ENCODE measurements at regions not wholly inside any gene's neighbourhood (a gene's known extent, or its start where the extent isn't known, plus 50 kb on each side); places are given as distances from the start of the nearest gene placed in this dataset.

GRCh38 chr13:99133230-99133629, 67.4 kb upstream of the UBAC2 start:
- no peaks in the 10 kb centered on the region for H3K27me3 ChIP-seq (ENCODE audit: insufficient read depth, poor library complexity, severe bottlenecking)
- no peaks in the 10 kb centered on the region for H3K4me1 ChIP-seq (ENCODE audit: insufficient read depth, poor library complexity, severe bottlenecking)
- TF ChIP-seq, protein P1, sequence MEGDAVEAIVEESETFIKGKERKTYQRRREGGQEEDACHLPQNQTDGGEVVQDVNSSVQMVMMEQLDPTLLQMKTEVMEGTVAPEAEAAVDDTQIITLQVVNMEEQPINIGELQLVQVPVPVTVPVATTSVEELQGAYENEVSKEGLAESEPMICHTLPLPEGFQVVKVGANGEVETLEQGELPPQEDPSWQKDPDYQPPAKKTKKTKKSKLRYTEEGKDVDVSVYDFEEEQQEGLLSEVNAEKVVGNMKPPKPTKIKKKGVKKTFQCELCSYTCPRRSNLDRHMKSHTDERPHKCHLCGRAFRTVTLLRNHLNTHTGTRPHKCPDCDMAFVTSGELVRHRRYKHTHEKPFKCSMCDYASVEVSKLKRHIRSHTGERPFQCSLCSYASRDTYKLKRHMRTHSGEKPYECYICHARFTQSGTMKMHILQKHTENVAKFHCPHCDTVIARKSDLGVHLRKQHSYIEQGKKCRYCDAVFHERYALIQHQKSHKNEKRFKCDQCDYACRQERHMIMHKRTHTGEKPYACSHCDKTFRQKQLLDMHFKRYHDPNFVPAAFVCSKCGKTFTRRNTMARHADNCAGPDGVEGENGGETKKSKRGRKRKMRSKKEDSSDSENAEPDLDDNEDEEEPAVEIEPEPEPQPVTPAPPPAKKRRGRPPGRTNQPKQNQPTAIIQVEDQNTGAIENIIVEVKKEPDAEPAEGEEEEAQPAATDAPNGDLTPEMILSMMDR (IDR thresholded peaks at IDR 0.05; ENCODE audit: poor library complexity, severe bottlenecking), result no peak
- H3K9me3 ChIP-seq (ENCODE audit: severe bottlenecking), result no peaks in the 10 kb centered on the region
- H3K4me3 ChIP-seq (ENCODE audit: severe bottlenecking), result no peak overlapping the region
- no peak for DNase-seq (ENCODE audit: low spot score)
- H3K36me3 ChIP-seq (ENCODE audit: low read depth), result no peaks in the 10 kb centered on the region
- no peak overlapping the region for H3K27ac ChIP-seq (ENCODE audit: poor library complexity, severe bottlenecking)
- ATAC-seq (ENCODE audit: low read depth), result no peak

DNA sequence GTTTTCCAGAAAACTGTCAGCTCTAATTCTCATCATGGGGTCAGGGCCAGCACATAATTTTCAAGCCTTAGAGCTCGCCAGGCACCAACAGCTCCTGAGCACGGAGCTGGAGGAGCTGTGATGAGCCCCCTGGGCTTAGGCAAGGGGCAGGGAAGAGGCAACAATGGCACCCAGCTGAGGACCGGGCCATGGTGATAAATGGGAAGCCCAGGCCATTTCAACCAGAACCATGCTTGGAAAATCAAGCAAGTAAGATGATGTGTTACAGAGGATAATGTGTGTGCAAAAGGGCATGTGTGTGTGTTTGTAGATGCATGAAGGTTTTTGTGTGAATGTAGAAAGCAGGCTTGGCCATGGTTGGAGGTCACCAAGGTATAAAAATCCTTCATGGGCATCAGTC, 66.8 kb upstream of the UBAC2 start:
- TF ChIP-seq, protein P1 (IDR thresholded peaks at IDR 0.05; ENCODE audit: poor library complexity, severe bottlenecking), result no peak
- no peaks in the 10 kb centered on the region for H3K4me1 ChIP-seq (ENCODE audit: insufficient read depth, poor library complexity, severe bottlenecking)
- DNase-seq (ENCODE audit: low spot score), result no peak
- no peaks in the 10 kb centered on the region for H3K36me3 ChIP-seq (ENCODE audit: low read depth)
- no peak overlapping the region for H3K4me3 ChIP-seq (ENCODE audit: severe bottlenecking)
- H3K27ac ChIP-seq (ENCODE audit: poor library complexity, severe bottlenecking), result no peak overlapping the region
- no peaks in the 10 kb centered on the region for H3K9me3 ChIP-seq (ENCODE audit: severe bottlenecking)
- no peaks in the 10 kb centered on the region for H3K27me3 ChIP-seq (ENCODE audit: insufficient read depth, poor library complexity, severe bottlenecking)
- ATAC-seq (ENCODE audit: low read depth), result no peak

DNA sequence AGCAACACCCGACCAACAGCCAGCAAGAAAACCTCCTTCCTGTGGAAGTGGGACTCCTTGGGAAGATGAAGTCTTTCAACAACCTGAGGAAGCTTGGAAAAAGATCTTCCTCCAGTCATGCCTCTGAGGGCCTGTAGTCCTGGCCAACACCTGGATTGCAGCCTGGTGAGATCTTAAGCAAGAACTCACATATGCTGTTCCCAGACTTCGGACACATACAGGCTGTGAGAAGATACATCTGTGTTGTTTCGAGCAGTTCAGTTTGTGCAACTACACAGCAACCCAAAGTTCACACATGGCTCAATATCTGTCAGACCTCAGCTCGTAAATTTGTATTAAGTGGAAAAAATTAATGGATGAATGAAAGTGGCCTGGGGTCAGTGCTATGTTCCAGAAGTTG, 65.1 kb upstream of the UBAC2 start:
- H3K27ac ChIP-seq (ENCODE audit: poor library complexity, severe bottlenecking), result no peak overlapping the region
- no peaks in the 10 kb centered on the region for H3K4me1 ChIP-seq (ENCODE audit: insufficient read depth, poor library complexity, severe bottlenecking)
- H3K9me3 ChIP-seq (ENCODE audit: severe bottlenecking), result no peaks in the 10 kb centered on the region
- no peak overlapping the region for H3K4me3 ChIP-seq (ENCODE audit: severe bottlenecking)
- no peak for DNase-seq (ENCODE audit: low spot score)
- ATAC-seq (ENCODE audit: low read depth), result no peak
- H3K36me3 ChIP-seq (ENCODE audit: low read depth), result no peaks in the 10 kb centered on the region
- no peaks in the 10 kb centered on the region for H3K27me3 ChIP-seq (ENCODE audit: insufficient read depth, poor library complexity, severe bottlenecking)
- TF ChIP-seq, protein P1 (IDR thresholded peaks at IDR 0.05; ENCODE audit: poor library complexity, severe bottlenecking), result no peak

- DNase-seq (ENCODE audit: low spot score), result no peak
- H3K4me3 ChIP-seq (ENCODE audit: severe bottlenecking), result no peak overlapping the region
- no peaks in the 10 kb centered on the region for H3K36me3 ChIP-seq (ENCODE audit: low read depth)
- TF ChIP-seq, protein P1 (IDR thresholded peaks at IDR 0.05; ENCODE audit: poor library complexity, severe bottlenecking), result no peak
- no peak overlapping the region for H3K27ac ChIP-seq (ENCODE audit: poor library complexity, severe bottlenecking)
- no peak for ATAC-seq (ENCODE audit: low read depth)
- no peaks in the 10 kb centered on the region for H3K9me3 ChIP-seq (ENCODE audit: severe bottlenecking)
- H3K4me1 ChIP-seq (ENCODE audit: insufficient read depth, poor library complexity, severe bottlenecking), result no peaks in the 10 kb centered on the region
- H3K27me3 ChIP-seq (ENCODE audit: insufficient read depth, poor library complexity, severe bottlenecking), result no peaks in the 10 kb centered on the region
These were observed 64.2 kb upstream of the UBAC2 start for GRCh38 chr13:99136427-99136954.

- no peaks in the 10 kb centered on the region for H3K36me3 ChIP-seq (ENCODE audit: low read depth)
- TF ChIP-seq, protein P1 (IDR thresholded peaks at IDR 0.05; ENCODE audit: poor library complexity, severe bottlenecking), result no peak
- H3K4me3 ChIP-seq (ENCODE audit: severe bottlenecking), result no peak overlapping the region
- H3K27me3 ChIP-seq (ENCODE audit: insufficient read depth, poor library complexity, severe bottlenecking), result no peaks in the 10 kb centered on the region
- ATAC-seq (ENCODE audit: low read depth), result no peak
- DNase-seq (ENCODE audit: low spot score), result no peak
- H3K4me1 ChIP-seq (ENCODE audit: insufficient read depth, poor library complexity, severe bottlenecking), result no peaks in the 10 kb centered on the region
- H3K27ac ChIP-seq (ENCODE audit: poor library complexity, severe bottlenecking), result no peak overlapping the region
- no peaks in the 10 kb centered on the region for H3K9me3 ChIP-seq (ENCODE audit: severe bottlenecking)
These were observed 59.8 kb upstream of the UBAC2 start for GRCh38 chr13:99140831-99141230.
